SK-N-SH (cell line): ENCODE measurements at regions not wholly inside any gene's neighbourhood (a gene's known extent, or its start where the extent isn't known, plus 50 kb on each side); places are given as distances from the start of the nearest gene placed in this dataset.

Source experiments
- CTCF ChIA-PET: fragments of 300-600, 350-600 bp; formaldehyde crosslinking; extraction: SDS; loops from one replicate; lab custom pipeline; 2021; lab: Yijun Ruan, JAX
- POLR2A ChIA-PET: fragments of 350-600 bp; sonication (Branson Sonifier 250); formaldehyde crosslinking; extraction: SDS; loops from one replicate; lab custom pipeline; 2020; ENCODE audit warnings: antibody characterized with exemption, inconsistent platforms; lab: Yijun Ruan, JAX
- DNase-seq: peaks from one replicate; pipeline ENCODE4 v3.0.0; 2012
- H2AFZ ChIP-seq: fragments of 200-600 bp; sonication (generic); 2 replicates; pipeline ENCODE4 v1.8.1; 2016; ENCODE audit warnings: antibody characterized with exemption, mild to moderate bottlenecking, low read depth
- H3F3A ChIP-seq: fragments of 200-600 bp; sonication (generic); replicated peaks from 2 replicates; pipeline ENCODE3; 2016; ENCODE audit warnings: antibody characterized with exemption, mild to moderate bottlenecking; ENCODE audit not compliant: insufficient read depth
- H3K27ac ChIP-seq, 2 experiments: fragments of 200-500 bp in 1 of 2; fragments of 200-600 bp in 1 of 2; sonication (Bioruptor generic) in 1 of 2; sonication (generic), shearing (Covaris generic) in 1 of 2; 2 replicates each; pipeline versions ENCODE4 v1.5.1 to v1.6.1; 2014 to 2016; ENCODE audit warnings: low read depth in 2 of 2, inconsistent platforms in 1 of 2, low read length in 1 of 2, mild to moderate bottlenecking in 1 of 2, mixed read lengths in 1 of 2
- H3K27me3 ChIP-seq: fragments of 200-600 bp; sonication (generic), shearing (Covaris generic); 2 replicates; pipeline ENCODE4 v1.6.1; 2016; ENCODE audit warnings: mixed run types; ENCODE audit not compliant: insufficient read depth
- H3K36me3 ChIP-seq, 2 experiments: fragments of 200-500 bp in 1 of 2; fragments of 200-600 bp in 1 of 2; sonication (Bioruptor generic) in 1 of 2; sonication (generic) in 1 of 2; replicated peaks in 1 of 2; 2 replicates each; pipeline versions ENCODE3 to v1.5.1; 2014 to 2016; ENCODE audit warnings: low read length in 1 of 2, mild to moderate bottlenecking in 1 of 2; ENCODE audit not compliant: insufficient read depth in 2 of 2, control insufficient read depth in 1 of 2
- H3K4me1 ChIP-seq, 2 experiments: fragments of 200-500 bp in 1 of 2; fragments of 200-600 bp in 1 of 2; sonication (Bioruptor generic) in 1 of 2; sonication (generic), shearing (Covaris generic) in 1 of 2; 2 replicates each; pipeline versions ENCODE4 v1.5.1 to v1.6.1; 2014 to 2016; ENCODE audit warnings: low read depth in 1 of 2, low read length in 1 of 2, mixed run types in 1 of 2; ENCODE audit not compliant: insufficient read depth in 2 of 2, control insufficient read depth in 1 of 2
- H3K4me2 ChIP-seq: fragments of 200-600 bp; sonication (generic), shearing (Covaris generic); 2 replicates; pipeline ENCODE4 v1.6.1; 2017; ENCODE audit warnings: mixed run types
- H3K4me3 ChIP-seq, 2 experiments: fragments of 200-500 bp in 1 of 2; fragments of 200-600 bp in 1 of 2; sonication (Bioruptor generic) in 1 of 2; sonication (generic), shearing (Covaris generic) in 1 of 2; 2 replicates each; pipeline versions ENCODE4 v1.5.1 to v1.8.1; 2014 to 2016; ENCODE audit warnings: low read depth in 2 of 2, inconsistent platforms in 1 of 2, low read length in 1 of 2, mild to moderate bottlenecking in 1 of 2, mixed read lengths in 1 of 2, moderate library complexity in 1 of 2
- H3K79me2 ChIP-seq: fragments of 200-600 bp; sonication (generic); 2 replicates; pipeline ENCODE4 v1.8.1; 2017; ENCODE audit warnings: mild to moderate bottlenecking; ENCODE audit not compliant: insufficient read depth
- H3K9ac ChIP-seq: fragments of 200-600 bp; sonication (generic); 2 replicates; pipeline ENCODE4 v1.6.1; 2017; ENCODE audit warnings: mixed run types
- H3K9me2 ChIP-seq: fragments of 200-600 bp; sonication (generic); 2 replicates; pipeline ENCODE4 v1.6.1; 2017; ENCODE audit warnings: mixed run types
- H3K9me3 ChIP-seq: fragments of 200-600 bp; sonication (generic); 2 replicates; pipeline ENCODE4 v1.6.1; 2017; ENCODE audit warnings: mixed run types, mild to moderate bottlenecking, moderate library complexity
- H4K20me1 ChIP-seq: fragments of 200-600 bp; sonication (generic); 2 replicates; pipeline ENCODE4 v1.6.1; 2017; ENCODE audit warnings: mild to moderate bottlenecking, mixed run types; ENCODE audit not compliant: insufficient read depth
- CHD2 ChIP-seq: fragments of 150-350 bp; IDR thresholded peaks from 2 replicates; pipeline ENCODE4 v1.6.1; 2018; ENCODE audit warnings: low read length; ENCODE audit not compliant: partially characterized antibody
- ELF1 ChIP-seq: IDR thresholded peaks from 2 replicates; pipeline ENCODE4 v1.4.0; 2012
- FOXM1 ChIP-seq: IDR thresholded peaks from 2 replicates; pipeline ENCODE4 v1.4.0; 2012; ENCODE audit warnings: low read depth, mild to moderate bottlenecking
- GATA2 ChIP-seq: sonication (generic); formaldehyde crosslinking; IDR thresholded peaks from 2 replicates; pipeline ENCODE4 v1.5.0; 2020; ENCODE audit warnings: mild to moderate bottlenecking, missing genetic modification reagents
- JUND ChIP-seq: IDR thresholded peaks from 2 replicates; pipeline ENCODE4 v1.4.0; 2012
- MXI1 ChIP-seq: IDR thresholded peaks from 2 replicates; pipeline ENCODE4 v1.6.1; 2012; ENCODE audit warnings: mild to moderate bottlenecking, low read depth, low read length, improper control_type of control experiment
- NRF1 ChIP-seq: IDR thresholded peaks from 2 replicates; pipeline ENCODE4 v1.6.1; 2012; ENCODE audit warnings: low read depth, mild to moderate bottlenecking, low read length
- POLR2AphosphoS5 ChIP-seq: IDR thresholded peaks from 2 replicates; pipeline ENCODE4 v1.6.1; 2012; ENCODE audit warnings: low read depth, low read length
- REST ChIP-seq: IDR thresholded peaks from 2 replicates; pipeline ENCODE4 v1.6.1; 2012; ENCODE audit warnings: mild to moderate bottlenecking, low read depth, low read length, moderate library complexity
- RFX5 ChIP-seq: IDR thresholded peaks from 2 replicates; pipeline ENCODE4 v1.6.1; 2012; ENCODE audit warnings: mild to moderate bottlenecking, improper control_type of control experiment, low read length
- RXRA ChIP-seq: IDR thresholded peaks from 2 replicates; pipeline ENCODE4 v1.4.0; 2012; ENCODE audit warnings: low read depth, mild to moderate bottlenecking, borderline replicate concordance
- SIN3A ChIP-seq: IDR thresholded peaks from 2 replicates; pipeline ENCODE4 v1.6.1; 2012; ENCODE audit warnings: low read depth, mild to moderate bottlenecking, low read length, moderate library complexity, borderline replicate concordance
- SMC3 ChIP-seq: IDR thresholded peaks from 2 replicates; pipeline ENCODE4 v1.6.1; 2012; ENCODE audit warnings: low read depth, low read length, improper control_type of control experiment
- ZBTB33 ChIP-seq: IDR thresholded peaks from 2 replicates; pipeline ENCODE4 v1.4.0; 2012; ENCODE audit warnings: low read depth, borderline replicate concordance
- WGBS: methylation state at CpG from one replicate; pipeline ENCODE4 v1.1.6; 2017; ENCODE audit warnings: low lambda C conversion rate; 5-methylcytosine and 5-hydroxymethylcytosine counted together
- TF ChIP-seq, protein P1 (sequence below): IDR thresholded peaks from 2 replicates; pipeline ENCODE4 v1.4.0; 2012; ENCODE audit warnings: low read depth, borderline replicate concordance
- TF ChIP-seq, protein P2 (sequence below): fragments of 150-350 bp; IDR thresholded peaks from 2 replicates; pipeline ENCODE4 v1.6.1; 2017; ENCODE audit warnings: antibody characterized with exemption, low read length, low read depth, borderline replicate concordance
- TF ChIP-seq, protein P3 (sequence below): fragments of 200-600 bp; sonication (generic); IDR thresholded peaks from 2 replicates; pipeline ENCODE4 v1.6.1; 2017; ENCODE audit warnings: antibody characterized with exemption, mild to moderate bottlenecking, moderate library complexity
- TF ChIP-seq, protein P4 (sequence below): fragments of 150-350 bp; IDR thresholded peaks from 2 replicates; pipeline ENCODE4 v1.6.1; 2016; ENCODE audit warnings: mild to moderate bottlenecking, low read depth, low read length
- TF ChIP-seq, protein P5 (sequence below): IDR thresholded peaks from 2 replicates; pipeline ENCODE4 v1.4.0; 2012; ENCODE audit warnings: low read depth

DNA sequence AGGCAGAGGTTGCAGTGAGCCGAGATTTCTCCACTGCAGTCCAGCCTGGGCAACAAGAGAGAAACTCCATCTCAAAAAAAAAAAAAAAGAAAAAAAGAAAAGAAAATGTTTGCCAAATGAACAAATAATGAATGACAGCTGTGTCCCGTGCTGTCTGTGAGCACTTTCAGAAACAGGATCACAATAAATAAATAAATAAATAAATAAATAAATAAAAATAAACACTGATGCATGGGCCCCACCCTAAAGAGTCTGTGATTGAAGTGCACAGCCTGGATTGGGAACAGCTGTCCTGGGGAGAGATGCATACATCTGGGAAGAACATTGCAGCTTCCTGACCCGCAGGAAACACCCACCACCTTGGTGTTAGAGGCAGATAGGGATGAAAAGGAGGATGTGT is 123.6 kb downstream of the NPTX2 start:
- Histone ChIP-seq H3K9ac (no peak overlapping the region), H3K36me3 (no peaks in the 10 kb centered on the region), H3K79me2 (no peaks in the 10 kb centered on the region), H3K9me2 (no peaks in the 10 kb centered on the region), H3K4me2 (no peak overlapping the region), H3K27ac (no peak overlapping the region), H4K20me1 (no peaks in the 10 kb centered on the region), H2AFZ (no peak overlapping the region), H3F3A (no peaks in the 10 kb centered on the region), H3K27me3 (no peaks in the 10 kb centered on the region), H3K9me3 (no peaks in the 10 kb centered on the region), H3K4me3 (no peak overlapping the region), H3K4me1 (no peaks in the 10 kb centered on the region)
- POLR2A ChIA-PET, result no interaction called here
- no peak for TF ChIP-seq RFX5
- no peak for TF ChIP-seq ELF1
- no peak for TF ChIP-seq RXRA
- TF ChIP-seq, protein P1, sequence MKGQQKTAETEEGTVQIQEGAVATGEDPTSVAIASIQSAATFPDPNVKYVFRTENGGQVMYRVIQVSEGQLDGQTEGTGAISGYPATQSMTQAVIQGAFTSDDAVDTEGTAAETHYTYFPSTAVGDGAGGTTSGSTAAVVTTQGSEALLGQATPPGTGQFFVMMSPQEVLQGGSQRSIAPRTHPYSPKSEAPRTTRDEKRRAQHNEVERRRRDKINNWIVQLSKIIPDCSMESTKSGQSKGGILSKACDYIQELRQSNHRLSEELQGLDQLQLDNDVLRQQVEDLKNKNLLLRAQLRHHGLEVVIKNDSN, result no peak
- no peak for TF ChIP-seq CHD2
- TF ChIP-seq SMC3, result no peak
- no peak for TF ChIP-seq JUND
- TF ChIP-seq, protein P2, sequence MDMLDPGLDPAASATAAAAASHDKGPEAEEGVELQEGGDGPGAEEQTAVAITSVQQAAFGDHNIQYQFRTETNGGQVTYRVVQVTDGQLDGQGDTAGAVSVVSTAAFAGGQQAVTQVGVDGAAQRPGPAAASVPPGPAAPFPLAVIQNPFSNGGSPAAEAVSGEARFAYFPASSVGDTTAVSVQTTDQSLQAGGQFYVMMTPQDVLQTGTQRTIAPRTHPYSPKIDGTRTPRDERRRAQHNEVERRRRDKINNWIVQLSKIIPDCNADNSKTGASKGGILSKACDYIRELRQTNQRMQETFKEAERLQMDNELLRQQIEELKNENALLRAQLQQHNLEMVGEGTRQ, result no peak
- TF ChIP-seq MXI1, result no peak
- TF ChIP-seq, protein P3, sequence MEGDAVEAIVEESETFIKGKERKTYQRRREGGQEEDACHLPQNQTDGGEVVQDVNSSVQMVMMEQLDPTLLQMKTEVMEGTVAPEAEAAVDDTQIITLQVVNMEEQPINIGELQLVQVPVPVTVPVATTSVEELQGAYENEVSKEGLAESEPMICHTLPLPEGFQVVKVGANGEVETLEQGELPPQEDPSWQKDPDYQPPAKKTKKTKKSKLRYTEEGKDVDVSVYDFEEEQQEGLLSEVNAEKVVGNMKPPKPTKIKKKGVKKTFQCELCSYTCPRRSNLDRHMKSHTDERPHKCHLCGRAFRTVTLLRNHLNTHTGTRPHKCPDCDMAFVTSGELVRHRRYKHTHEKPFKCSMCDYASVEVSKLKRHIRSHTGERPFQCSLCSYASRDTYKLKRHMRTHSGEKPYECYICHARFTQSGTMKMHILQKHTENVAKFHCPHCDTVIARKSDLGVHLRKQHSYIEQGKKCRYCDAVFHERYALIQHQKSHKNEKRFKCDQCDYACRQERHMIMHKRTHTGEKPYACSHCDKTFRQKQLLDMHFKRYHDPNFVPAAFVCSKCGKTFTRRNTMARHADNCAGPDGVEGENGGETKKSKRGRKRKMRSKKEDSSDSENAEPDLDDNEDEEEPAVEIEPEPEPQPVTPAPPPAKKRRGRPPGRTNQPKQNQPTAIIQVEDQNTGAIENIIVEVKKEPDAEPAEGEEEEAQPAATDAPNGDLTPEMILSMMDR, result no peak
- TF ChIP-seq POLR2AphosphoS5, result no peak
- TF ChIP-seq SIN3A, result no peak
- TF ChIP-seq ZBTB33, result no peak
- no peak for TF ChIP-seq NRF1
- TF ChIP-seq, protein P4, sequence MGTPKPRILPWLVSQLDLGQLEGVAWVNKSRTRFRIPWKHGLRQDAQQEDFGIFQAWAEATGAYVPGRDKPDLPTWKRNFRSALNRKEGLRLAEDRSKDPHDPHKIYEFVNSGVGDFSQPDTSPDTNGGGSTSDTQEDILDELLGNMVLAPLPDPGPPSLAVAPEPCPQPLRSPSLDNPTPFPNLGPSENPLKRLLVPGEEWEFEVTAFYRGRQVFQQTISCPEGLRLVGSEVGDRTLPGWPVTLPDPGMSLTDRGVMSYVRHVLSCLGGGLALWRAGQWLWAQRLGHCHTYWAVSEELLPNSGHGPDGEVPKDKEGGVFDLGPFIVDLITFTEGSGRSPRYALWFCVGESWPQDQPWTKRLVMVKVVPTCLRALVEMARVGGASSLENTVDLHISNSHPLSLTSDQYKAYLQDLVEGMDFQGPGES, result no peak
- no peak for TF ChIP-seq REST
- TF ChIP-seq GATA2 (CRISPR knock-in tag), result no peak
- TF ChIP-seq, protein P5, sequence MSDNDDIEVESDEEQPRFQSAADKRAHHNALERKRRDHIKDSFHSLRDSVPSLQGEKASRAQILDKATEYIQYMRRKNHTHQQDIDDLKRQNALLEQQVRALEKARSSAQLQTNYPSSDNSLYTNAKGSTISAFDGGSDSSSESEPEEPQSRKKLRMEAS, result no peak
- no peak for TF ChIP-seq FOXM1
- CTCF ChIA-PET, result interaction anchor here (1.0 to 18.3 kb wide), 5 partner anchors 8 to 319 kb away, joined by 4 to 249 read pairs (median 23); partner anchors contain the start of gene NPTX2
- no peak for DNase-seq
- WGBS, result 16% methylated on average over 3 of the region's 3 CpGs
